ENCODE measurements at regions not wholly inside any gene's neighbourhood (a gene's known extent, or its start where the extent isn't known, plus 50 kb on each side); places are given as distances from the start of the nearest gene placed in this dataset.

GRCh38 chr10:64732372-64732957, 1211.3 kb downstream of the REEP3 start:
- no peak for TF ChIP-seq EZH2 (IDR thresholded peaks at IDR 0.05; ENCODE audit: borderline replicate concordance, low read depth, low read length, poor library complexity, severe bottlenecking)
- TF ChIP-seq, protein P1, sequence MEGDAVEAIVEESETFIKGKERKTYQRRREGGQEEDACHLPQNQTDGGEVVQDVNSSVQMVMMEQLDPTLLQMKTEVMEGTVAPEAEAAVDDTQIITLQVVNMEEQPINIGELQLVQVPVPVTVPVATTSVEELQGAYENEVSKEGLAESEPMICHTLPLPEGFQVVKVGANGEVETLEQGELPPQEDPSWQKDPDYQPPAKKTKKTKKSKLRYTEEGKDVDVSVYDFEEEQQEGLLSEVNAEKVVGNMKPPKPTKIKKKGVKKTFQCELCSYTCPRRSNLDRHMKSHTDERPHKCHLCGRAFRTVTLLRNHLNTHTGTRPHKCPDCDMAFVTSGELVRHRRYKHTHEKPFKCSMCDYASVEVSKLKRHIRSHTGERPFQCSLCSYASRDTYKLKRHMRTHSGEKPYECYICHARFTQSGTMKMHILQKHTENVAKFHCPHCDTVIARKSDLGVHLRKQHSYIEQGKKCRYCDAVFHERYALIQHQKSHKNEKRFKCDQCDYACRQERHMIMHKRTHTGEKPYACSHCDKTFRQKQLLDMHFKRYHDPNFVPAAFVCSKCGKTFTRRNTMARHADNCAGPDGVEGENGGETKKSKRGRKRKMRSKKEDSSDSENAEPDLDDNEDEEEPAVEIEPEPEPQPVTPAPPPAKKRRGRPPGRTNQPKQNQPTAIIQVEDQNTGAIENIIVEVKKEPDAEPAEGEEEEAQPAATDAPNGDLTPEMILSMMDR (conservative IDR thresholded peaks at IDR 0.05; ENCODE audit: low read depth, low read length) = no peak

GRCh38 chr10:64733980-64734379, 1212.8 kb downstream of the REEP3 start:
- TF ChIP-seq EZH2 (IDR thresholded peaks at IDR 0.05; ENCODE audit: borderline replicate concordance, low read depth, low read length, poor library complexity, severe bottlenecking) = no peak
- TF ChIP-seq, protein P1 (conservative IDR thresholded peaks at IDR 0.05; ENCODE audit: low read depth, low read length) = peak; percentile 47
- CTCF ChIA-PET = no interaction called here
- DNase-seq (ENCODE audit: low spot score) = peak; percentile 14
- H3K27ac ChIP-seq (ENCODE audit: low read depth, low read length, poor library complexity, severe bottlenecking) = no peak overlapping the region
- no peak overlapping the region for H3K4me3 ChIP-seq (ENCODE audit: low read depth, low read length, poor library complexity, severe bottlenecking)
- H3K9me3 ChIP-seq (ENCODE audit: low read depth, low read length, poor library complexity, severe bottlenecking) = no peaks in the 10 kb centered on the region
- intact Hi-C loops (cut with micrococcal nuclease; ENCODE audit: unreplicated experiment) = no loop called here
- POLR2A ChIA-PET (ENCODE audit: low non-redundant PET) = no interaction called here
- H3K36me3 ChIP-seq (ENCODE audit: insufficient read depth, low read length, poor library complexity, severe bottlenecking) = no peaks in the 10 kb centered on the region
- H3K27me3 ChIP-seq (replicated peaks; ENCODE audit: insufficient read depth, low read depth, low read length, poor library complexity) = no peaks in the 10 kb centered on the region
- BruUV-seq (replicated peaks) = no TSS peak
- no peaks in the 10 kb centered on the region for H3K4me1 ChIP-seq (ENCODE audit: insufficient read depth, low read length, poor library complexity, severe bottlenecking)

More at GRCh38 chr10:64732372-64732957, 1211.3 kb downstream of the REEP3 start:
- BruUV-seq (replicated peaks) = no TSS peak
- Histone ChIP-seq H3K27ac (ENCODE audit: low read depth, low read length, poor library complexity, severe bottlenecking) (no peak overlapping the region), H3K4me1 (ENCODE audit: insufficient read depth, low read length, poor library complexity, severe bottlenecking) (no peaks in the 10 kb centered on the region), H3K4me3 (ENCODE audit: low read depth, low read length, poor library complexity, severe bottlenecking) (no peak overlapping the region), H3K36me3 (ENCODE audit: insufficient read depth, low read length, poor library complexity, severe bottlenecking) (no peaks in the 10 kb centered on the region), H3K27me3 (replicated peaks; ENCODE audit: insufficient read depth, low read depth, low read length, poor library complexity) (no peaks in the 10 kb centered on the region), H3K9me3 (ENCODE audit: low read depth, low read length, poor library complexity, severe bottlenecking) (no peaks in the 10 kb centered on the region)
- intact Hi-C loops (cut with micrococcal nuclease; ENCODE audit: unreplicated experiment) = no loop called here
- POLR2A ChIA-PET (ENCODE audit: low non-redundant PET) = no interaction called here
- DNase-seq (ENCODE audit: low spot score) = no peak
- CTCF ChIA-PET = no interaction called here

DNA sequence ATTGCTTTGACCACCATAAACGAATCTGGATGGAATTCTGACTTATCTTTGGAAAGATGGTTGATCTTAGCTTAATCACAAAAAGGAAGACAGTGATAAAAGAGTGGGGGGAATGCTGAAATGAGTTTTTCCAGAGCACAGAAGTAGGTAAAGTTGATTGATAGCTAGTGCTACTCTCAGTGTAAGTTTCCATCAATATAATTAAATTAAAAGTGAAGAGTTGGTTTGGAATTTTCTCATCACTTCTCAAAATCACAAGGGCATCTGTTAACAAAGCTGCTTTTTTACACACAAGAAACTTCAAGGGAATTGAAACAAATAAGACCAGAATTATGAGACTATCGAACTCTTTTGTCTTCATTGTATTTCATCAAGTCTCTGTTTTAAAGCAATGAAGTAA, 1217.3 kb downstream of the REEP3 start:
- intact Hi-C loops (cut with micrococcal nuclease; ENCODE audit: unreplicated experiment) = loop anchor here (5.0 kb wide), 1 partner anchor 1444 kb away; no protein-coding TSS in a partner anchor

More for the DNA sequence above, 1217.3 kb downstream of the REEP3 start:
- TF ChIP-seq, protein P1 (conservative IDR thresholded peaks at IDR 0.05; ENCODE audit: low read depth, low read length) = no peak
- TF ChIP-seq EZH2 (IDR thresholded peaks at IDR 0.05; ENCODE audit: borderline replicate concordance, low read depth, low read length, poor library complexity, severe bottlenecking) = no peak
- Histone ChIP-seq H3K9me3 (ENCODE audit: low read depth, low read length, poor library complexity, severe bottlenecking) (no peaks in the 10 kb centered on the region), H3K27me3 (replicated peaks; ENCODE audit: insufficient read depth, low read depth, low read length, poor library complexity) (no peaks in the 10 kb centered on the region), H3K4me3 (ENCODE audit: low read depth, low read length, poor library complexity, severe bottlenecking) (no peak overlapping the region), H3K27ac (ENCODE audit: low read depth, low read length, poor library complexity, severe bottlenecking) (no peak overlapping the region), H3K36me3 (ENCODE audit: insufficient read depth, low read length, poor library complexity, severe bottlenecking) (no peaks in the 10 kb centered on the region), H3K4me1 (ENCODE audit: insufficient read depth, low read length, poor library complexity, severe bottlenecking) (no peaks in the 10 kb centered on the region)
- DNase-seq (ENCODE audit: low spot score) = no peak
- ChIA-PET CTCF (no interaction called here), POLR2A (ENCODE audit: low non-redundant PET) (no interaction called here)
- no TSS peak for BruUV-seq (replicated peaks)

Measured in A673 (cell line).